ENCODE measurements at regions not wholly inside any gene's neighbourhood (a gene's known extent, or its start where the extent isn't known, plus 50 kb on each side); places are given as distances from the start of the nearest gene placed in this dataset.

- Mint-ChIP-seq H3K4me1 (ENCODE audit: insufficient read depth, unreplicated experiment) (no peaks in the 10 kb centered on the region), H3K27me3 (ENCODE audit: insufficient read depth, unreplicated experiment) (peaks cover 17% of the 10 kb centered on the region), H3K9me3 (ENCODE audit: unreplicated experiment) (no peaks in the 10 kb centered on the region), H3K4me3 (ENCODE audit: unreplicated experiment) (no peak overlapping the region), H3K36me3 (ENCODE audit: insufficient read depth, unreplicated experiment) (no peaks in the 10 kb centered on the region), H3K27ac (ENCODE audit: low read depth, unreplicated experiment) (no peak overlapping the region)
- DNase-seq (ENCODE audit: unreplicated experiment), result no peak
- POLR2A ChIA-PET, result no interaction called here
- TF ChIP-seq CTCF (IDR thresholded peaks at IDR 0.05; ENCODE audit: unreplicated experiment), result no peak
- BruUV-seq (replicated peaks), result no TSS peak
- intact Hi-C loops (cut with micrococcal nuclease), result no loop called here
- CTCF ChIA-PET, result no interaction called here
Observed at GRCh38 chr4:4930677-4931076, 71.2 kb downstream of the MSX1 start.

- intact Hi-C loops (cut with micrococcal nuclease), result no loop called here
- no peaks in the 10 kb centered on the region for H3K4me1 Mint-ChIP-seq (ENCODE audit: insufficient read depth, unreplicated experiment)
- DNase-seq (ENCODE audit: unreplicated experiment), result no peak
- ChIA-PET POLR2A (no interaction called here), CTCF (no interaction called here)
- no TSS peak for BruUV-seq (replicated peaks)
- no peak for TF ChIP-seq CTCF (IDR thresholded peaks at IDR 0.05; ENCODE audit: unreplicated experiment)
- no peak overlapping the region for H3K27ac Mint-ChIP-seq (ENCODE audit: low read depth, unreplicated experiment)
- H3K36me3 Mint-ChIP-seq (ENCODE audit: insufficient read depth, unreplicated experiment), result no peaks in the 10 kb centered on the region
- H3K27me3 Mint-ChIP-seq (ENCODE audit: insufficient read depth, unreplicated experiment), result peaks cover 12% of the 10 kb centered on the region
- H3K9me3 Mint-ChIP-seq (ENCODE audit: unreplicated experiment), result no peaks in the 10 kb centered on the region
- no peak overlapping the region for H3K4me3 Mint-ChIP-seq (ENCODE audit: unreplicated experiment)
Observed at GRCh38 chr4:4935974-4936373, 76.5 kb downstream of the MSX1 start.

GRCh38 chr4:4937926-4938325 lies 78.5 kb downstream of the MSX1 start:
- H3K36me3 Mint-ChIP-seq (ENCODE audit: insufficient read depth, unreplicated experiment), result no peaks in the 10 kb centered on the region
- no peaks in the 10 kb centered on the region for H3K9me3 Mint-ChIP-seq (ENCODE audit: unreplicated experiment)
- ChIA-PET POLR2A (no interaction called here), CTCF (no interaction called here)
- no peak for DNase-seq (ENCODE audit: unreplicated experiment)
- intact Hi-C loops (cut with micrococcal nuclease), result no loop called here
- TF ChIP-seq CTCF (IDR thresholded peaks at IDR 0.05; ENCODE audit: unreplicated experiment), result no peak
- peaks cover 8% of the 10 kb centered on the region for H3K4me1 Mint-ChIP-seq (ENCODE audit: insufficient read depth, unreplicated experiment)
- no peak overlapping the region for H3K27ac Mint-ChIP-seq (ENCODE audit: low read depth, unreplicated experiment)
- BruUV-seq (replicated peaks), result no TSS peak
- H3K4me3 Mint-ChIP-seq (ENCODE audit: unreplicated experiment), result no peak overlapping the region
- peaks cover 12% of the 10 kb centered on the region for H3K27me3 Mint-ChIP-seq (ENCODE audit: insufficient read depth, unreplicated experiment)

GRCh38 chr4:4941751-4942150 lies 77.5 kb downstream of the CYTL1 start:
- intact Hi-C loops (cut with micrococcal nuclease), result no loop called here
- no peak overlapping the region for H3K4me3 Mint-ChIP-seq (ENCODE audit: unreplicated experiment)

More at GRCh38 chr4:4941751-4942150, 77.5 kb downstream of the CYTL1 start:
- POLR2A ChIA-PET, result interaction anchor here (0.6 kb wide), 2 partner anchors 20 to 484 kb away, joined by 3 read pairs; no protein-coding TSS in a partner anchor
- peaks cover 8% of the 10 kb centered on the region for H3K4me1 Mint-ChIP-seq (ENCODE audit: insufficient read depth, unreplicated experiment)
- no TSS peak for BruUV-seq (replicated peaks)
- TF ChIP-seq CTCF (IDR thresholded peaks at IDR 0.05; ENCODE audit: unreplicated experiment), result no peak
- no peak overlapping the region for H3K27ac Mint-ChIP-seq (ENCODE audit: low read depth, unreplicated experiment)
- H3K36me3 Mint-ChIP-seq (ENCODE audit: insufficient read depth, unreplicated experiment), result no peaks in the 10 kb centered on the region
- no peaks in the 10 kb centered on the region for H3K9me3 Mint-ChIP-seq (ENCODE audit: unreplicated experiment)
- CTCF ChIA-PET, result interaction anchor here (0.6 to 1.3 kb wide), 3 partner anchors 423 to 598 kb away, joined by 3 read pairs; no protein-coding TSS in a partner anchor
- peak; percentile 8 for DNase-seq (ENCODE audit: unreplicated experiment)
- peaks cover 12% of the 10 kb centered on the region for H3K27me3 Mint-ChIP-seq (ENCODE audit: insufficient read depth, unreplicated experiment)
